Astrocyte of the spinal cord (primary cell): ENCODE measurements at regions not wholly inside any gene's neighbourhood (a gene's known extent, or its start where the extent isn't known, plus 50 kb on each side); places are given as distances from the start of the nearest gene placed in this dataset.

Experiments
- DNase-seq: peaks from one replicate; pipeline ENCODE4 v3.0.0; 2011; ENCODE audit warnings: low read depth, low spot score
- H3K4me3 ChIP-seq: 2 replicates; pipeline ENCODE4 v1.5.1; 2011; ENCODE audit warnings: low read depth, mild to moderate bottlenecking, low read length, moderate library complexity
- CTCF ChIP-seq: IDR thresholded peaks from 2 replicates; pipeline ENCODE4 v1.5.1; 2012; ENCODE audit warnings: low read depth, mild to moderate bottlenecking, low read length, inconsistent platforms
- in situ Hi-C: cut with HindIII; loops from 2 replicates; pipeline ENCODE4 v1.10.0; 2017; ENCODE audit warnings: low sequenced_read_pairs

- H3K4me3 ChIP-seq, result no peak overlapping the region
- in situ Hi-C loops, result no loop called here
- no peak for DNase-seq
- TF ChIP-seq CTCF, result no peak
Measured at GRCh38 chr20:51893723-51894122, 91.4 kb upstream of the SALL4 start.

GRCh38 chr20:51890003-51890402, 87.7 kb upstream of the SALL4 start:
- H3K4me3 ChIP-seq, result no peak overlapping the region
- no peak for DNase-seq
- TF ChIP-seq CTCF, result no peak
- in situ Hi-C loops, result no loop called here

GRCh38 chr20:51889466-51889865, 87.1 kb upstream of the SALL4 start:
- no peak for DNase-seq
- in situ Hi-C loops, result no loop called here
- TF ChIP-seq CTCF, result no peak
- no peak overlapping the region for H3K4me3 ChIP-seq

GRCh38 chr20:51888291-51888690, 86.0 kb upstream of the SALL4 start:
- H3K4me3 ChIP-seq, result no peak overlapping the region
- no peak for TF ChIP-seq CTCF
- in situ Hi-C loops, result no loop called here
- no peak for DNase-seq

- in situ Hi-C loops, result no loop called here
- no peak for DNase-seq
- no peak for TF ChIP-seq CTCF
- no peak overlapping the region for H3K4me3 ChIP-seq
Measured at GRCh38 chr20:51886891-51887608, 84.7 kb upstream of the SALL4 start.

GRCh38 chr20:51886341-51886740, 84.0 kb upstream of the SALL4 start:
- TF ChIP-seq CTCF, result no peak
- DNase-seq, result no peak
- in situ Hi-C loops, result no loop called here
- H3K4me3 ChIP-seq, result no peak overlapping the region
